GM19351 (cell line): ENCODE measurements at regions not wholly inside any gene's neighbourhood (a gene's known extent, or its start where the extent isn't known, plus 50 kb on each side); places are given as distances from the start of the nearest gene placed in this dataset.
"Not testable (repeated sequence)": the region's sequence is repeated elsewhere in the genome, so short reads cannot be mapped to it uniquely, and the experiment has no call there.

Experiments
- ATAC-seq: cut with Tn5 transposase; IDR thresholded peaks from one replicate; pipeline ENCODE4 v1.9.1; 2021; ENCODE audit warnings: mild to moderate bottlenecking, moderate library complexity; ENCODE audit not compliant: unreplicated experiment

DNA sequence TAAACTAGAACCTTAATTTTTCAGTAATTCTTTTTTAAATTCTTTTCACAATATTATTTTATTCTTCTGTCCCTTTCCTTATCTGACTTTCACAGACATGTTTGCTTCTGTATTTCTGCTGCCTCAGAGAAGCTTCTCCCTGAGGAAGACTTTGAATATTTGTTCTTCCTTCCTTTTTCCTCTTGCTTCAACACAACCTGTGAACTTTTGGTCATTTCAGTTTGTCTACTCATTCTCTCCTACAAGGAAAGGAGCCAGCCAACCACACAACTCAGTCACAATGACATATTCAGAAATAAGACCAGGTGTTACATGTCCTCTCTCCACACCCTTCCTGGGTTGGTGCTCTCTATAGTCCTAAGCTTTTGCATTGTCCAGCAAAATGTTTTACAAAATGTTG lies 310.4 kb downstream of the TFAP2B start:
- no peak for ATAC-seq

GRCh38 chr6:51137777-51138176 lies 319.1 kb downstream of the TFAP2B start:
- no peak for ATAC-seq

- ATAC-seq, result no peak
Observed at GRCh38 chr6:51139950-51140385, 321.3 kb downstream of the TFAP2B start.

- ATAC-seq, result no peak
Observed at GRCh38 chr6:51141080-51141479, 322.4 kb downstream of the TFAP2B start.

- no peak for ATAC-seq
Observed at GRCh38 chr6:51147756-51148155, 329.1 kb downstream of the TFAP2B start.

GRCh38 chr6:51152594-51152993 lies 333.9 kb downstream of the TFAP2B start:
- ATAC-seq, result no peak

GRCh38 chr6:51153109-51153508 lies 334.4 kb downstream of the TFAP2B start:
- ATAC-seq, result no peak

DNA sequence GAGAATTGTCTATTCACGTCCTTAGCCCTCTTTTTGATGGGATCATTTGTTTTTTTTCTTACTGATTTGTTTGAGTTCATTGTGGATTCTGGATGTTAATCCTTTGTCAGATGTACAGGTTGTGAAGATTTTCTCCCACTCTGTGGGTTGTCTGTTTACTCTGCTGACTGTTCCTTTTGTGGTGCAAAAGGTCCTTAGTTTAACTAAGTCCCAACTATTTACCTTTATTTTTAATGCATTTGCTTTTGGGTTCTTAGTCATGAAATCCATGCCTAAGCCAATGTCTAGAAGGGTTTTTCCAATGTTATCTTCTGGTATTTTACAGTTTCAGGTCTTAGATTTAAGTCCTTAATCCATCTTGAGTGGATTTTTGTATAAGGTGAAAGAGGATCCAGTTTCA lies 336.3 kb downstream of the TFAP2B start:
- not testable (repeated sequence) for ATAC-seq

DNA sequence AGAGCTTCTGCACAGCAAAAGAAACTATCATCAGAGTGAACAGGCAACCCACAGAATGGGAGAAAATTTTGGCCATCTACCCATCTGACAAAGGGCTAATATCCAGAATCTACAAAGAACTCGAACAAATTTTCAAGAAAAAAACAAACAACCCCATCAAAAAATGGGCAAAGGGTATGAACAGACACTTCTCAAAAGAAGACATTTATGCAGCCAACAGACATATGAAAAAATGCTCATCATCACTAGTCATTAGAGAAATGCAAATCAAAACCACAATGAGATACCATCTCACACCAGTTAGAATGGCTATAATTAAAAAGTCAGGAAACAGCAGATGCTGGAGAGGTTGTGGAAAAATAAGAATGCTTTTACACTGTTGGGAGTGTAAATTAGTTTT lies 340.6 kb downstream of the TFAP2B start:
- not testable (repeated sequence) for ATAC-seq

- no peak for ATAC-seq
Observed at GRCh38 chr6:51161752-51162151, 343.1 kb downstream of the TFAP2B start.

DNA sequence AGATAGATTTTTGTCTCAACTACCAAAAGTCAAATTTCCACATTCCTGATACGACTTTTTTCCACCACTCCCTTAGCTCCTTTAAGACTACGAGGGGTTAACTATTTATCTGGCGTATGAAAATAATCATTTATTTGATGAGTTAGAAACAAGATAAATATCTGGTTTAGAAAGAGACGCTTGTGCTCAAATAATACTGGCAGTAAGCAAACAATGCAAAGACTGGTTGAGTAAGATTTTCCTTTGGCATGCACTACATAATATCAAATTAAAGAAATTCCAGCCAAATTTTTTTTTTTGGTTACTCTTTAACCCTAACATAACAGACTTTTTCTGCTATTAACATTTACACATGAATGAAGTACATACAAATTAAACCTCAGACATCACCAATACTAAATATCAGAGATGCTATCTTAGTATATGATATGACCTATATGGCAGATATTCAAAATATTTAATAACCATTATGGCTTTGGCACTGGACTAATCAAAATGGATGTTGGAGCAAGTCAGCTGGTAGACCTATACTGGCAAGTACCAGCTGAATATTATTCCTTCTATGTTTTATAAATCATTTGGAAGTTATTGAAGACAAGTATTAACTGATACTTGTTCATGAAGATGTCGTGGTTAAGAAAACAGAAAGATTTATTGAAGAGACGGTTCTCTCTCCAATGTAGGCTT lies 345.3 kb downstream of the TFAP2B start:
- ATAC-seq, result no peak

DNA sequence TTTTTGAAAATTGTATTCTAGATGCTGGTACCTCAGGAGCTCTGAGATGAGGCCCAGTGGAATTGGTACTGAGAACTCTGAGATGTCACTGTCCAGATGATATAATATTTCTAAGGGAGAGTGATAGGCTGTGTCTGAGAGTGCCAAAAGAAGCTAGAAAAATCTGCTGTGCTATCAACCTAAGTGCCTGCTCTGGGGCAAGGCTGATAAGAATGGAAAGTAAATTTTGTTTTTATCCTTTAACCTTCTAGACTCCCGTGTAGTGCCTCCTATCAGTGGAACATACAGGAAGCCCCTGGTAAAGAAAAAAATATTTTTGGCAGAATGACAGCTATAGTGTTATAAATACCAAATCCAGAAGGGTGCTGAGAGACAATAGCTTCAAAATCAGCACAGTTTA lies 348.2 kb downstream of the TFAP2B start:
- no peak for ATAC-seq

GRCh38 chr6:51167468-51167867 lies 348.8 kb downstream of the TFAP2B start:
- ATAC-seq, result no peak

DNA sequence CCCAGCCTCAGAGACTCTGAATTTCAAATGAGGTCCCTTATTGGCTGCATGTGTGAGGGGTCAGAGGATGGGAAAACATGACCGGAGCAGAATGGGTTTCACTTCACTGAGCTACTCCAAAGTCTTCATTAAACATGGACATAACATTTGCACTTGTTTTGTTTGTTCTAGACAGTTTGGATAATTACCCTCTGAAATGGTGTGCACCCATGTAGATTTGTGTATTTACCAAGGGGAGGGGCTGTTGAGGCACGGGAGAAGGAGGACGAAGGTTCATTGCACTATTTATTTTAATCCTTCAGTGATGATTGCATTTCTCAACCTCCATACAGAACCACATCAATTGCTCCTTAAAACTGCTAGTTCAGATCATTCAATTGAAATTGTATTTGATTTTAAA lies 364.2 kb downstream of the TFAP2B start:
- no peak for ATAC-seq

DNA sequence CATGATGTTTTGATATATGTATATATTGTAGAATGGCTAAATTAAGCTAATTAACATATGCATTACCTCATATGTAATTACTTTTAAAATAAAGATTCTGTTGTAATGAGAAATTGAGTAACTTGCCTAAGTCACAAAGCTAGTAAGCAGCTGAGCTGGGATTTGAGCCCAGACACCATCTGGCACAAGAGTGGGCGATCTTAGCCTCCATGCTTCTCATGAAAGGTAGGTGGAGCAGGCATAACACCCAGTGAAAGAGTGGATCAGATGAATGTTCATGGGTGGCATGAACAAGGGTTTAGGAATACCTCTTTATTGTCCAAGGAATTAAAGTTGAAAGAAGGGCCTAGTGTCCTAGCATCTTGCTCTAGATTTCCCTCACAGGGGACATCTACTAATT lies 365.4 kb downstream of the TFAP2B start:
- ATAC-seq, result no peak

- ATAC-seq, result not testable (repeated sequence)
Observed at GRCh38 chr6:51193163-51193562, 374.5 kb downstream of the TFAP2B start.

DNA sequence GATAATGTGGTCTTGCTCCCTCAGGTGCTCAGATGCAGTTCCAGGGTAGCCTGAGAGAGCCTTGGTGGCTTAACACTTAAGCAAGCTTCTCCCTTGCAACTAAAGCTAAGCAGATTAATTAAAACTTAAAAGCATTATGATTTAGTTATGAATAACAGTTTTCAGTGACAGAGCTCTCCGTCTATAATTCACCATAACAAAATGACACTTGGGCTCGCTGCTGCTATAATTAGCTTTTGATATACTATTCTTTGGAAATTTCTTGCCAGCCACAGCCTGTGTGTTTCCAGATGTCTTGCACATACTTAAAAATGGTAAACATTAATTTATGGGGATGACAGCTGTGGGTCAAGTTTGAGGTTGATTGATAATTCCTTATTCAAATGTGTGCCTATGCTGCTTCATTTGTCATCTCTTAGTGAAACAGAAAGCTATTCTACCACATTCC lies 380.5 kb downstream of the TFAP2B start:
- no peak for ATAC-seq

GRCh38 chr6:51199733-51200260 lies 381.1 kb downstream of the TFAP2B start:
- ATAC-seq, result no peak

DNA sequence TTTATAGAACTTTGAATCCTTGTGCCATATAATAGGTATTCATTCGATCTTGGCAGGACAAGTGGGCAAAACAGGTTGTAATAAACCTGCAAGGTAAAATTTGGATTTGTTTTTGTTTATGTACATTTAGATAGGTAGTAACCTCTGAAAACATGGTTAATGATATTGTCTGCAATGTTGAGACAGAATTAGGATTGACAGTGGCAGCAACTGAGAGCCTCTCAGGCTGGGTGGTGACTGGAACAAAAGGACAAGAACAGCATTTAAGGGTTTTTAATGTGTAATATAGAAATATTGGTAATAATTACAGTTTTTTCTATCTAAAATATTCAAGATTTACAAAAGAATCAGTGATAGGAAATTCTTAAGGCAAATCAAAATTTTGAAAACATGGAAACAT lies 382.0 kb downstream of the TFAP2B start:
- no peak for ATAC-seq

DNA sequence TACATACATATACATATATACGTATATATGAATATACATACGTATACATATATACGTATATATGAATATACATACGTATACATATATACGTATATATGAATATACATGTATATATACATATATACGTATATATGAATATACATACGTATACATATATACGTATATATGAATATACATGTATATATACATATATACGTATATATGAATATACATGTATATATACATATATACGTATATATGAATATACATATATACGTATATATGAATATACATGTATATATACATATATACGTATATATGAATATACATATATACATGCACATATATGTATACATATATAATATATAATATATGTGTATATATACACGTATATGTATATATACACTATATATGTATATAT lies 384.0 kb downstream of the TFAP2B start:
- not testable (repeated sequence) for ATAC-seq

- ATAC-seq, result no peak
Observed at GRCh38 chr6:51203504-51203903, 384.8 kb downstream of the TFAP2B start.

- ATAC-seq, result not testable (repeated sequence)
Observed at GRCh38 chr6:51206686-51207085, 388.0 kb downstream of the TFAP2B start.

GRCh38 chr6:51209651-51210050 lies 391.0 kb downstream of the TFAP2B start:
- no peak for ATAC-seq
